Hepatocyte (in vitro differentiated cells): ENCODE measurements at regions not wholly inside any gene's neighbourhood (a gene's known extent, or its start where the extent isn't known, plus 50 kb on each side); places are given as distances from the start of the nearest gene placed in this dataset.

Source experiments
- DNase-seq: peaks from one replicate; pipeline ENCODE4 v3.0.0-alpha.2; 2016; ENCODE audit warnings: low spot score
- H2AFZ ChIP-seq: fragments of 200-600 bp; sonication (generic); 2 replicates; pipeline ENCODE4 v1.6.0; 2016; ENCODE audit warnings: antibody characterized with exemption, mild to moderate bottlenecking
- H3K27ac ChIP-seq: fragments of 200-600 bp; sonication (generic); 2 replicates; pipeline ENCODE4 v1.5.1; 2016; ENCODE audit warnings: mild to moderate bottlenecking
- H3K27me3 ChIP-seq: fragments of 200-600 bp; sonication (generic); 2 replicates; pipeline ENCODE4 v1.6.1; 2016
- H3K36me3 ChIP-seq: fragments of 200-600 bp; sonication (generic); replicated peaks from 2 replicates; pipeline ENCODE4 v1.5.1; 2016; ENCODE audit warnings: low read depth; ENCODE audit not compliant: insufficient read depth
- H3K4me1 ChIP-seq: fragments of 200-600 bp; sonication (generic); 2 replicates; pipeline ENCODE4 v1.5.1; 2016; ENCODE audit warnings: mild to moderate bottlenecking, moderate library complexity; ENCODE audit not compliant: insufficient read depth
- H3K4me2 ChIP-seq: fragments of 200-600 bp; sonication (generic); 2 replicates; pipeline ENCODE4 v1.6.0; 2016
- H3K4me3 ChIP-seq: fragments of 200-600 bp; sonication (generic); 2 replicates; pipeline ENCODE4 v1.5.1; 2016; ENCODE audit warnings: mild to moderate bottlenecking
- H3K79me2 ChIP-seq: fragments of 200-600 bp; sonication (generic); 2 replicates; pipeline ENCODE4 v1.6.0; 2017; ENCODE audit warnings: mild to moderate bottlenecking
- H3K9me2 ChIP-seq: fragments of 200-600 bp; sonication (generic); replicated peaks from 2 replicates; pipeline ENCODE4 v1.6.0; 2017; ENCODE audit warnings: mild to moderate bottlenecking; ENCODE audit not compliant: insufficient read depth
- H3K9me3 ChIP-seq: fragments of 200-600 bp; sonication (generic); 2 replicates; pipeline ENCODE4 v1.5.1; 2016; ENCODE audit warnings: low read depth, mild to moderate bottlenecking
- H4K20me1 ChIP-seq: fragments of 200-600 bp; sonication (generic); 2 replicates; pipeline ENCODE4 v1.6.0; 2016; ENCODE audit warnings: mild to moderate bottlenecking; ENCODE audit not compliant: insufficient read depth, poor library complexity, severe bottlenecking
- EZH2 ChIP-seq: fragments of 200-600 bp; sonication (generic); IDR thresholded peaks from 2 replicates; pipeline ENCODE4 v1.6.1; 2016; ENCODE audit warnings: antibody characterized with exemption, mild to moderate bottlenecking, borderline replicate concordance
- EZH2phosphoT487 ChIP-seq: fragments of 200-600 bp; sonication (generic); IDR thresholded peaks from one replicate; pipeline ENCODE4 v1.6.1; 2018; ENCODE audit warnings: antibody characterized with exemption, mild to moderate bottlenecking, low read depth, moderate library complexity; ENCODE audit not compliant: unreplicated experiment, severe bottlenecking
- WGBS: methylation state at CpG from one replicate; pipeline ENCODE4 v1.1.6; 2016; ENCODE audit warnings: low lambda C conversion rate; ENCODE audit errors: missing lambda C conversion rate; 5-methylcytosine and 5-hydroxymethylcytosine counted together
- TF ChIP-seq, protein P1 (sequence below): fragments of 200-600 bp; sonication (generic); IDR thresholded peaks from 2 replicates; pipeline ENCODE4 v1.5.1; 2016; ENCODE audit warnings: antibody characterized with exemption, mild to moderate bottlenecking; ENCODE audit not compliant: poor library complexity

DNA sequence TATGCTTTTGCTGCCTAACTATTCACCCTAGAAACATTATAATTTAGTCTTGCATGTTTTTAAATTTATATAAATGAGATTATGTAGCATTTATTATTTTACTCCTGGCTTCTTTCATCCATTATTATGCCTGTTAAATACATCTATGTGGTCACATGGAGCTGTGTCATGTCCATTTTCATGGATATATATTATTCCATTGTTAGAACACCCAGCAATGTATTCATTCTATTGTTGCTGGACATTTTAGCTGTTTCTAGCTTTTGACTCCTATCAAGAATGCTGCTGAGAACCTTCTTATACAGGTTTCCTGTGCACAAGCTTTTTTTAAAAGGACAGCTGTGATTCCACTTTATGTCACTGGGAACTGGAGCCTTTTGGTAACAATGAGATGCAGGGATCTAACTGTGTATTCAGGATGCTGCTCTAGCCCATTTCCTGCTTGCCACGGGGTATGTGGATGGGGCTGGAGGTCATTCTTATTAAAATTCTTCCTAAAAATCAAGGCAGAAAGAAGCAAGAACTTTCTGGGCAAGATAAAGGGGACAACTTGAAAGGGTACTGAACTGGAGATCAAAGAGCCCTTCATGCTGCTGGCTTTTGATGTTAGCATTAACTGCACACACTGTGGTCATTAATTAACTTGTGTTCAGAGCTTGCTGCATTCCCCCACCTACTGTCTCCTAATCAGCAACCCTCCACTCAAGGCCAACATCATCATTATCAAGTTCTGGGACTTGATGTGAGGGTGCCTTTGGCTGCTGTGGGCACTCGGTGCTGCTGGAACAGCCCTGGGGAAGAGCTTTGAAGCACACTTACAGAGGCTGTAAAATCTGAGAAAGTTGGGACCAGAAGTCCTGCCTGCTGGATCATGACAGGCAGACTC is 96.6 kb upstream of the AKIRIN2 start:
- Histone ChIP-seq H4K20me1 (no peaks in the 10 kb centered on the region), H3K4me3 (no peak overlapping the region), H3K9me2 (no peaks in the 10 kb centered on the region), H3K4me2 (peak overlapping the region; percentile 43), H3K4me1 (no peaks in the 10 kb centered on the region), H2AFZ (no peak overlapping the region), H3K27ac (peak overlapping the region; percentile 21), H3K79me2 (no peaks in the 10 kb centered on the region), H3K36me3 (no peaks in the 10 kb centered on the region), H3K27me3 (no peaks in the 10 kb centered on the region), H3K9me3 (no peaks in the 10 kb centered on the region)
- DNase-seq: peak; percentile 36
- WGBS: 12% methylated on average over 2 of the region's 2 CpGs
- TF ChIP-seq EZH2phosphoT487: no peak
- TF ChIP-seq, protein P1, sequence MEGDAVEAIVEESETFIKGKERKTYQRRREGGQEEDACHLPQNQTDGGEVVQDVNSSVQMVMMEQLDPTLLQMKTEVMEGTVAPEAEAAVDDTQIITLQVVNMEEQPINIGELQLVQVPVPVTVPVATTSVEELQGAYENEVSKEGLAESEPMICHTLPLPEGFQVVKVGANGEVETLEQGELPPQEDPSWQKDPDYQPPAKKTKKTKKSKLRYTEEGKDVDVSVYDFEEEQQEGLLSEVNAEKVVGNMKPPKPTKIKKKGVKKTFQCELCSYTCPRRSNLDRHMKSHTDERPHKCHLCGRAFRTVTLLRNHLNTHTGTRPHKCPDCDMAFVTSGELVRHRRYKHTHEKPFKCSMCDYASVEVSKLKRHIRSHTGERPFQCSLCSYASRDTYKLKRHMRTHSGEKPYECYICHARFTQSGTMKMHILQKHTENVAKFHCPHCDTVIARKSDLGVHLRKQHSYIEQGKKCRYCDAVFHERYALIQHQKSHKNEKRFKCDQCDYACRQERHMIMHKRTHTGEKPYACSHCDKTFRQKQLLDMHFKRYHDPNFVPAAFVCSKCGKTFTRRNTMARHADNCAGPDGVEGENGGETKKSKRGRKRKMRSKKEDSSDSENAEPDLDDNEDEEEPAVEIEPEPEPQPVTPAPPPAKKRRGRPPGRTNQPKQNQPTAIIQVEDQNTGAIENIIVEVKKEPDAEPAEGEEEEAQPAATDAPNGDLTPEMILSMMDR: no peak
- TF ChIP-seq EZH2: no peak

- TF ChIP-seq EZH2: no peak
- TF ChIP-seq, protein P1: no peak
- no peak for TF ChIP-seq EZH2phosphoT487
- Histone ChIP-seq H2AFZ (no peak overlapping the region), H3K79me2 (no peaks in the 10 kb centered on the region), H3K4me1 (no peaks in the 10 kb centered on the region), H3K36me3 (no peaks in the 10 kb centered on the region), H3K27ac (no peak overlapping the region), H3K9me3 (no peaks in the 10 kb centered on the region), H3K27me3 (no peaks in the 10 kb centered on the region), H3K4me3 (no peak overlapping the region), H3K9me2 (no peaks in the 10 kb centered on the region), H3K4me2 (no peak overlapping the region), H4K20me1 (no peaks in the 10 kb centered on the region)
- 84% methylated on average over 11 of the region's 11 CpGs for WGBS
- no peak for DNase-seq
Observed at GRCh38 chr6:87794922-87795885, 93.2 kb upstream of the AKIRIN2 start.

GRCh38 chr6:87793315-87793714 is 91.3 kb upstream of the AKIRIN2 start:
- no peaks in the 10 kb centered on the region for H3K36me3 ChIP-seq

More at GRCh38 chr6:87793315-87793714, 91.3 kb upstream of the AKIRIN2 start:
- Histone ChIP-seq H3K27ac (no peak overlapping the region), H3K4me3 (no peak overlapping the region), H3K9me3 (no peaks in the 10 kb centered on the region), H2AFZ (no peak overlapping the region), H3K27me3 (no peaks in the 10 kb centered on the region), H3K9me2 (no peaks in the 10 kb centered on the region), H3K4me2 (no peak overlapping the region), H3K79me2 (no peaks in the 10 kb centered on the region), H3K4me1 (peaks cover 8% of the 10 kb centered on the region), H4K20me1 (no peaks in the 10 kb centered on the region)
- 84% methylated on average over 2 of the region's 2 CpGs for WGBS
- TF ChIP-seq EZH2: no peak
- no peak for TF ChIP-seq EZH2phosphoT487
- TF ChIP-seq, protein P1: no peak
- no peak for DNase-seq
